ENCODE measurements at regions not wholly inside any gene's neighbourhood (a gene's known extent, or its start where the extent isn't known, plus 50 kb on each side); places are given as distances from the start of the nearest gene placed in this dataset.

DNA sequence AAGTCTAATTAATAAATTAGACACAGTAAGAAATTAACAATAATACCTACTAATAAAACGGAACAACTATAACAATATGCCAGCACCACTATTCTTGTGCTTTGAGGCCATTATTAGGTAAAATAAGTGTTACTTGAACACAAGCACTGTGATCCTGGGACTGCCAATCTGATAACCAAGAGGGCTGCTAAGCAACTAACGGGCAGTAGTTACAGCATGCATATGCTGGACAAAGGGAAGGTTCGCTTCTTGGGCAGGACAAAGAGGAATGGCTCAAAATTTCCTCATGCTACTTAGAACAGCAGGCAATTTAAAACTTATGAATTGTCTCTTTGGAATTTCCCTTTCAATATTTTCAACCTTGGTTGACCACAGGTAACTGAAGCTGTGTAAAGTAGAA is 718.6 kb downstream of the SORCS3 start:
- no peak for DNase-seq
- ATAC-seq, result no peak

DNA sequence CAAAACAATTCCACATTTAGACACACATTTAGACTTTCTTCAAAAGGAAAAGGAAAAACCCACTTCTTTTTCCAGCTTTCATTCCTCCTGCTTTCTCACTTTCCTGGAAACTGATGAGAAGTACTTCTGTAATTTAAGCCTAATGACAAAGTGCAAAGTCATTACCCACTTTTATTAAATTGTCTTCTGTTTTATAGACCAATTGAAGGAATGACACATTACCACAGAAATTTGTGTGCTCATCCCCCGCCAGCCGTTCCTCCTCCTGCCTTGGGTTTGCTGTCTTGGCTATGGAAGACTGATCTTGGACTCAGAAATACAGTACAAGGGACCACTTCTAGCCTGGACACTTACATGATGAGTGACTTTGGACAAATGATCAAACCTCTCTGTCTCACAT is 717.8 kb downstream of the SORCS3 start:
- no peak for ATAC-seq
- DNase-seq, result no peak

DNA sequence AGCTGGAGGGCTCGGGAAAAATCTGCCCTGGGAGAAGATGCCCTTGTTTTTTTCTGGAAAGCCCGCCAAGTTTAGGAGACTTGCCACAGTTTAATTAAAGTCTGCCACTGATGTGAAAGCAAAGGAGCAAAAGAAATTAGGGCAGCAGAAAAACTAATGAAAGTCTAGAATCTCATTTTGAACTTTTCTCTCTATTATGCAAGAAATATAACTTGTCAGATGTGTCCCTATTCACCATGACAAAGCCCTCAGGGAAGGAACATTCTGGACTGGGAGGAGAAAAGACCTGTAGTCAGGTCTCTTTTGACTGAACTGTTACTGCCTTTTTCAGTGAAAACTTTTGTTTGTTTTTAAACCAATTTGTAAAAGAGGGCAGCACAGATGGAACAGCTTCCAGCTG is 715.5 kb downstream of the SORCS3 start:
- no peak for DNase-seq
- ATAC-seq, result no peak

DNA sequence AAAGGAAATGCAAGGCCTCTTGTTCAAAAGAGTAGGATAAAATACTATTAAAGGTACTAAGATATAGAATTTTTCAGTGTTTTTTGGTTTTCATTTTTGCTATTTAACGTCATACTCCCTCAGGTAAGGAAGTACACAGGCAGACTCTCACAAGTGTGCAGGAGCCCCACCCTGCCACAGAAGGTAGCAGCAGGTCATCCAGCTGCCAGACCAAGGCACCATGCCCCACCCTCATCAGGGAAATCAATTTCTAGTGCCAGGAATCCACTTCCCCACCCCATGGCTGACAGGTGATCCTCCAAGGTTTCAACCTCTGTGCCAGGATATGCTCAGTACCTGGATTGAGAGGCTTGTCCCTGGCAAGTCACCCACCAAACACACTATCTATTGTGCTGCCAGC is 712.9 kb downstream of the SORCS3 start:
- DNase-seq (no peak), ATAC-seq (no peak)

DNA sequence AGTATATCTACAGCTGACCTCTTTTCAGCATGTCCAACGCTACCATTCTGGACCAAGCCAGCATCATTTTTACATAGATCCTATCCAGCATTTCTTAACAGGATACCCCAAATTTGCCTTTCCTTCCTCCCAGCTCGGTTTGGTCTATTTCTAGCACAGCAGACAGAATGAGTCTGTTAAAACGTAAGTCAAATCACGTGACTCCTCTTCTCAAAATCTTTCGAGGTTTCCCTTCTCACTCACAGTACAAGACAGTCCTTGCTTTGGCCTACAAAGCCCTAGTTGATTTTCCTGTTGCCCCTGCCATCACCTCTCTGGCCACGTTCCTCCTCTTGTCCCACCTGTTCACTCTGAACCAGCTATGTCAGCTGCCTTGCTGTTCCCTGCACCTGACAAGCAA is 711.7 kb downstream of the SORCS3 start:
- DNase-seq (no peak), ATAC-seq (no peak)

DNA sequence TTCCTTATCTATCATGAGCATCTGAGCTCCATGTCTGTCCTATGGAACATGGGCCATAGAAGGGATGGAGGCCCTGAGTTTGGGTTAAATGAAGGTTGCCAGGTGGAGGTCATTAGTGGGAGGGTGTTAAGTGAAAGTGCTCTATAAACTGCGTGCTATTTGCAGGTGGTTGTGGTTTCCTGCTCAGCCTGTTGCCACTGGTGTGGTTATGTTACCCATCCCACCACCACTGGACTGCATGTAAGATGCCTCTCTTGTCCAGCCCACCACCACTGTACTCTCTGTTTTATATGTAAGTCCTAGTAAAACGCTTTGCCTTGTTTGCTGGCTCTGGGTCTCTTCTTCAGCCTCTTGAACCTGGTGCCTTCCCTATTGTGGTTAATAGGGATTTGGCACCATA is 711.2 kb downstream of the SORCS3 start:
- DNase-seq (no peak), ATAC-seq (no peak)

DNA sequence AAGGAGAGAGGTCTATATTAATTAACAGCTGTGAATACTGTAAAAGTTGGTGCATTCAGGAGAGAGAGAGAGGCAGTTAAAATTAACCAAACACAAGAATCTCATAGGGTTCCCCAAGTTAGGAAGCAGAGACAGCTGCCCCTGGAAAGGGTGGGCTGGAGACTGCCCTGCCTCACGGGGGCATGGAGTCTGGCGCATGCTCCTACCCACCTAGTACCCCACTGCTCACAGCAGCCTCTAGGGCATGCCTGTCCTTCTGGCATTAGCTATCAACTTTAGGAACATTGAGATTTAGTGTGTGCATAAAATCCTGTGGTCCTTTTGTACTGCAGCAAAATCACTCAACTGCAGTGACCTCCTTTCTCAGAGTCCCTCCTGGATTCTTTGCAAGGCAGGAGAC is 710.1 kb downstream of the SORCS3 start:
- DNase-seq, result no peak
- no peak for ATAC-seq

DNA sequence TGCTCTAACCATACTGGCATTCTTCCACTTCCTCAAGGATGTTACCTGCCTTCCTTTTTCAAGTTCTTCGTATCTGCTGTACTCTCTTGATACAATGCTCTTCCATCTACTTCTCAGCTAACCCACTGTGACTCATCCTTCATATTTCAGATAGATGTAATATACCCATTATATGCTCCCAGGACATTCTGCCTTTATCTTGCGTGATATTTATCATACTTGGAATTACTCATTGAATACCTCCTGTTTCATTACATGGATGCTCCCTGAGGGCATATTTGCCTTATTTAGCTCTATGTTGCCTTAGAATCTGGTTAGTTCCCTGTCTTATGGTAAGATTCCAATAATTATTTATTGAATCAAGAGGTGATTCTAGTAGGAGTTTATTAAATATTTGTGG is 706.4 kb downstream of the SORCS3 start:
- ATAC-seq (no peak), DNase-seq (no peak)

DNA sequence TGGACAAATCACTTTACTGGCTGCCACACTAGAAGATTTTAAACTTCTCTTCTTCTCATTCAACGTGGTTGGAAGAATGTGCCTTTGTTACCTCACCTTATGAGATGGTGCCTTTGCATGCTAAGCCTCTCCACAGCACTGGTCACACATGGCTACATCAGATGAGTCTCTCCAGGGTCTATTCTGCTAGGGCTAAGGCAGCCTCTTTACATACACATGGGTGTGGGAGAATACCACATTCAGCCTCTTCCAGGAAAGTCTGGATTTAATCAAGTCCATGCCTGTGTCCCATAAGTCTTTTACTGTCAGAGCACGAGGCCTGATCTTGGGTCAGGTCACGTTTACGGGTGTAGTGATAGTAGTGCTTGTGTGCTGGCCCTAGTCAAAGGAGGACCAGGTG is 701.5 kb downstream of the SORCS3 start:
- no peak for ATAC-seq
- DNase-seq, result no peak

DNA sequence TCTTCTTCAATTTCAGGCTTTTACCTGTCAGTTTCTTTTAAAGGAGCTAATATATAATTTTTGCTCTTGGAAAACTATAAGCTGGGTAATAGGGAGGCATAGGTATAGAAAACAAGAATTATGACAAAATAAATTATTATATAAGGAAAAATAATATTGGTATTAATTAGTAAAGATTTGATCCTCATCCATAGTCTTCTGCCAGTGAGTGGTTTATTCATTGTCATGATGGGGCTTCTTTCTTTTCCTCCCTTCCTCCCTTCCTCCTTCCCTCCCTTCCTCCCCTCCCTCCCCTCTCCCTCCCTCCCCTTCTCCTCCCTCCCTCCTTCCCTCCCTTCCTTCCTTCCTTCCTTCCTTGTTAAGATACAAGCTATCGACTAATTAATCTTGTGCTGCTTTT is 698.6 kb downstream of the SORCS3 start:
- DNase-seq (no peak), ATAC-seq (no peak)

DNA sequence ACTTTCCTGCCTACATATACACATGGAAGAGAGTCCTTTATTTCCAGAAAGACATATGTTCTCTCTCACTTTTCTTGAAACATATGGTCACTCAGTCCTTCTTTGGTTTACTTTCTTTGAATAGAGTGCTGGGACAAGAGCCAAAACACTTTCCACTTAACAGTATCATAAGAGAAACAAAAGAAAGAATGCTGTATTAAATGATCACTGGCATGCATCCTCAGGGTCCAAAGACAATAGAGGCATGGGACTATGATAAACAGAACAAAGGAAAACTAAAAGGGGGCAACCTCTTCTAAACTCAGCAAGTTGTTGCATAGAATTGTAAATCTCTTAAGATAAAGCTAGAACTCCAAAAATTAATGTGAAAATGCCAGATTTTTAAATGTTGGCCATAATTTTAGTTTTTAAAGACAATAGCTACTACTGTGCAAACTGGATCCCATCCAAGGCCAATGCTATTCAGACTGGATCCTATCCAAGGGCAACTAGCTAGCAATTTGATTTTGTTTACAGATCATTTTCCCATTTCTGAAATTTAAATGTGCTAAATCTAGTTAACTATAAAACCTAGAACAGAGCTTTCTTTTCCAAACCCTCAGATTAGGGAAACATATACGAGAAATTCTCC is 687.5 kb downstream of the SORCS3 start:
- no peak for ATAC-seq
- no peak for DNase-seq

Measured in stimulated activated naive CD8-positive, alpha-beta T cell treated with anti-CD3 and anti-CD28 coated beads, Interleukin-15, Interleukin-2, amounts not matched to agents 100 U/mL and 50 U/mL, for 24 hours (primary cell).